ENCODE measurements at regions not wholly inside any gene's neighbourhood (a gene's known extent, or its start where the extent isn't known, plus 50 kb on each side); places are given as distances from the start of the nearest gene placed in this dataset.
"Not testable (repeated sequence)": the region's sequence is repeated elsewhere in the genome, so short reads cannot be mapped to it uniquely, and the experiment has no call there.

GRCh38 chr20:11976966-11977365, 59.3 kb downstream of the BTBD3 start:
- no peak for DNase-seq (ENCODE audit: extremely low spot score, insufficient read length, low read depth)

GRCh38 chr20:11978496-11978895, 60.8 kb downstream of the BTBD3 start:
- no peak for DNase-seq (ENCODE audit: extremely low spot score, insufficient read length, low read depth)
- FAIRE-seq: no peak

More at GRCh38 chr20:11976966-11977365, 59.3 kb downstream of the BTBD3 start:
- FAIRE-seq: no peak

GRCh38 chr20:11979306-11979990, 61.8 kb downstream of the BTBD3 start:
- FAIRE-seq: no peak

GRCh38 chr20:11980263-11980662, 62.6 kb downstream of the BTBD3 start:
- FAIRE-seq: no peak
- DNase-seq (ENCODE audit: extremely low spot score, insufficient read length, low read depth): no peak

More at GRCh38 chr20:11979306-11979990, 61.8 kb downstream of the BTBD3 start:
- DNase-seq (ENCODE audit: extremely low spot score, insufficient read length, low read depth): no peak

- FAIRE-seq (no peak), DNase-seq (ENCODE audit: extremely low spot score, insufficient read length, low read depth) (no peak)
These were observed 63.8 kb downstream of the BTBD3 start for GRCh38 chr20:11981366-11981947.

- FAIRE-seq: no peak
These were observed 64.7 kb downstream of the BTBD3 start for GRCh38 chr20:11982289-11982954.

GRCh38 chr20:11982955-11983470, 65.3 kb downstream of the BTBD3 start:
- DNase-seq (ENCODE audit: extremely low spot score, insufficient read length, low read depth): no peak
- FAIRE-seq: no peak

More at GRCh38 chr20:11982289-11982954, 64.7 kb downstream of the BTBD3 start:
- no peak for DNase-seq (ENCODE audit: extremely low spot score, insufficient read length, low read depth)

- FAIRE-seq (no peak), DNase-seq (ENCODE audit: extremely low spot score, insufficient read length, low read depth) (no peak)
These were observed 69.3 kb downstream of the BTBD3 start for GRCh38 chr20:11986954-11987353.

- DNase-seq (ENCODE audit: extremely low spot score, insufficient read length, low read depth) (no peak), FAIRE-seq (no peak)
These were observed 69.8 kb downstream of the BTBD3 start for GRCh38 chr20:11987526-11987925.

- FAIRE-seq (no peak), DNase-seq (ENCODE audit: extremely low spot score, insufficient read length, low read depth) (no peak)
These were observed 71.5 kb downstream of the BTBD3 start for GRCh38 chr20:11989018-11989771.

- no peak for FAIRE-seq
- DNase-seq (ENCODE audit: extremely low spot score, insufficient read length, low read depth): no peak
These were observed 74.7 kb downstream of the BTBD3 start for GRCh38 chr20:11992426-11992825.

- DNase-seq (ENCODE audit: extremely low spot score, insufficient read length, low read depth): no peak
These were observed 76.3 kb downstream of the BTBD3 start for GRCh38 chr20:11993886-11994461.

GRCh38 chr20:11995805-11996567, 78.3 kb downstream of the BTBD3 start:
- DNase-seq (ENCODE audit: extremely low spot score, insufficient read length, low read depth) (no peak), FAIRE-seq (no peak)

More at GRCh38 chr20:11993886-11994461, 76.3 kb downstream of the BTBD3 start:
- no peak for FAIRE-seq

GRCh38 chr20:12004776-12005175, 87.1 kb downstream of the BTBD3 start:
- not testable (repeated sequence) for DNase-seq (ENCODE audit: extremely low spot score, insufficient read length, low read depth)

GRCh38 chr20:12012241-12013222, 94.8 kb downstream of the BTBD3 start:
- DNase-seq (ENCODE audit: extremely low spot score, insufficient read length, low read depth) (no peak), FAIRE-seq (no peak)

More at GRCh38 chr20:12004776-12005175, 87.1 kb downstream of the BTBD3 start:
- not testable (repeated sequence) for FAIRE-seq

- no peak for FAIRE-seq
These were observed 96.6 kb downstream of the BTBD3 start for GRCh38 chr20:12014276-12014675.

GRCh38 chr20:12014736-12015135, 97.0 kb downstream of the BTBD3 start:
- DNase-seq (ENCODE audit: extremely low spot score, insufficient read length, low read depth) (no peak), FAIRE-seq (no peak)

More at GRCh38 chr20:12014276-12014675, 96.6 kb downstream of the BTBD3 start:
- DNase-seq (ENCODE audit: extremely low spot score, insufficient read length, low read depth): no peak

- DNase-seq (ENCODE audit: extremely low spot score, insufficient read length, low read depth) (no peak), FAIRE-seq (no peak)
These were observed 98.6 kb downstream of the BTBD3 start for GRCh38 chr20:12016291-12016690.
